Activated T-cell treated with anti-CD3 and anti-CD28 coated beads, Interleukin-2, amount 50 U/mL, for 72 hours (primary cell): ENCODE measurements at regions not wholly inside any gene's neighbourhood (a gene's known extent, or its start where the extent isn't known, plus 50 kb on each side); places are given as distances from the start of the nearest gene placed in this dataset.
A peak's percentile ranks its signal among the peaks of the same experiment; 100 is the strongest.

ENCODE experiments used
- ATAC-seq, 2 donors: fragments of 150-1000 bp; cut with Tn5 transposase; replicated peaks in 1 of 2; 2 replicates each; pipeline ENCODE4 v1.10.0; 2021; ENCODE audit warnings: moderate library complexity in 2 of 2, mild to moderate bottlenecking in 1 of 2
- DNase-seq, 2 donors: peaks; one replicate each; pipeline ENCODE4 v3.0.0; 2021 to 2022; ENCODE audit warnings: mixed read lengths in 1 of 2
- H3K27ac Mint-ChIP-seq: one replicate; pipeline ENCODE4 v1.8.0; 2022; ENCODE audit warnings: mild to moderate bottlenecking, moderate library complexity, mixed read lengths
- H3K27me3 Mint-ChIP-seq: one replicate; pipeline ENCODE4 v1.8.0; 2022; ENCODE audit warnings: low read depth, mixed read lengths
- H3K36me3 Mint-ChIP-seq, 2 donors: one replicate each; pipeline ENCODE4 v1.8.0; 2022; ENCODE audit warnings: mixed read lengths in 2 of 2, mild to moderate bottlenecking in 1 of 2; ENCODE audit not compliant: insufficient read depth in 2 of 2
- H3K4me1 Mint-ChIP-seq: one replicate; pipeline ENCODE4 v1.8.0; 2022; ENCODE audit warnings: low read depth, mixed read lengths
- H3K4me3 Mint-ChIP-seq, 2 donors: one replicate each; pipeline ENCODE4 v1.8.0; 2022; ENCODE audit warnings: mild to moderate bottlenecking in 2 of 2, mixed read lengths in 2 of 2, moderate library complexity in 2 of 2
- H3K9me3 Mint-ChIP-seq, 2 donors: one replicate each; pipeline ENCODE4 v1.8.0; 2022; ENCODE audit warnings: mixed read lengths in 2 of 2

DNA sequence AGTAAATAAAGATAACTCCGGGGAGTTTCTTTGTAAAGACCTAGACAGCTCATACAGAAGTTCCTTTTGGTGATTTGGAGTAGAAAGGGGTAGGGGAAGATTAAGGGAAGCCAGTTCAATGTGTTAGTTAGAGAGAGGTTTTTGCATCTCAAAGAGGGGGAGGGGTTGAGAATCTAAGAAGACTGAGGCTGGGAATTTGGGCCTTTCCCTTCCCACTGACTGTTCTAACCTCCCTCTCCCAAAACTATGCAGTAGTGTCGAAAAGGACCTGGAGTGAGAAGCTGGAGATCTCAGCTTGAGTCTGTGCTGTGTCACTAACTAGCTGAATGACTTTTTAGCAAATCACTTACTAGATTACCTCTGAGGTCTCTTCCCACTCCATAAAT, 55.7 kb upstream of the CCDC160 start:
- Mint-ChIP-seq H3K4me1 (peaks cover 27% of the 10 kb centered on the region), H3K36me3 (no peaks in the 10 kb centered on the region)
- no peak for ATAC-seq

GRCh38 chrX:134183665-134184064, 53.3 kb upstream of the CCDC160 start:
- Mint-ChIP-seq H3K36me3 (no peaks in the 10 kb centered on the region), H3K4me3 (no peak overlapping the region), H3K27me3 (peaks cover 33% of the 10 kb centered on the region), H3K9me3 (no peaks in the 10 kb centered on the region), H3K27ac (no peak overlapping the region), H3K4me1 (peaks cover 37% of the 10 kb centered on the region)
- DNase-seq (no peak), ATAC-seq (no peak)

More for the DNA sequence above, 55.7 kb upstream of the CCDC160 start:
- H3K4me3 Mint-ChIP-seq: no peak overlapping the region
- no peak overlapping the region for H3K27ac Mint-ChIP-seq
- no peaks in the 10 kb centered on the region for H3K9me3 Mint-ChIP-seq
- no peak for DNase-seq
- peaks cover 41% of the 10 kb centered on the region for H3K27me3 Mint-ChIP-seq

DNA sequence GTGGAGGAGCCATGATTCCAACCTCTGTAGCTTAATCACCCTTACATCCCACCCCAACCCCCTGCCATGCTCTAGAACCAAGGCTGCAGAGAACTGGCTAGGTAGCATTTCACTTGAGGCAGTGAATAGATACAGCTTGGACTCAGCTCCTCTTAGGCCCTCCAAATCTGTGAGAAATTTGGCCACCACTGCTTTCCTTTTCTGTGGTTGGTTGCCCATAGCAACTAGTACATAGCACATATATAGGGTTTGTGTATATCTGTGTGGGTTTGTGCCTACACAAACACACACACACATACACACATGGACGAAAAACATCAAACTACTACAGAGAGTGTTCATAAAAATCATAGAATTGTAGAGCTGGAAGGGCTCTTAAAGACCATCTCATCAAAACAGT, 52.0 kb upstream of the CCDC160 start:
- peak in 1 of 2 donors; percentile 3 for ATAC-seq
- no peak for DNase-seq

GRCh38 chrX:134186362-134187121, 50.4 kb upstream of the CCDC160 start:
- Mint-ChIP-seq H3K4me1 (peaks cover 31% of the 10 kb centered on the region), H3K27me3 (peaks cover 38% of the 10 kb centered on the region)
- peak; percentile 96 for ATAC-seq

More for the DNA sequence above, 52.0 kb upstream of the CCDC160 start:
- Mint-ChIP-seq H3K4me1 (peaks cover 36% of the 10 kb centered on the region), H3K4me3 (peak overlapping the region in 1 of 2 donors; percentile 17), H3K27ac (no peak overlapping the region), H3K9me3 (no peaks in the 10 kb centered on the region), H3K27me3 (peaks cover 40% of the 10 kb centered on the region), H3K36me3 (no peaks in the 10 kb centered on the region)

More at GRCh38 chrX:134186362-134187121, 50.4 kb upstream of the CCDC160 start:
- peak; percentile 57 to 72 for DNase-seq
- Mint-ChIP-seq H3K9me3 (no peaks in the 10 kb centered on the region), H3K36me3 (no peaks in the 10 kb centered on the region), H3K27ac (peak overlapping the region; percentile 90), H3K4me3 (peak overlapping the region; percentile 74 to 79)
